ENCODE measurements at regions not wholly inside any gene's neighbourhood (a gene's known extent, or its start where the extent isn't known, plus 50 kb on each side); places are given as distances from the start of the nearest gene placed in this dataset.

- no peak for TF ChIP-seq CTCF (conservative IDR thresholded peaks at IDR 0.05 in 1 of 2, IDR thresholded peaks at IDR 0.05 in 1 of 2; ENCODE audit: low read depth in 1 of 2, low read length in 2 of 2)
- no peak for TF ChIP-seq EZH2 (IDR thresholded peaks at IDR 0.05; ENCODE audit: low read length, missing control alignments)
Measured at GRCh38 chr11:41978945-41979344, 519.5 kb upstream of the LRRC4C start.
